B cell (primary cell): ENCODE measurements at regions not wholly inside any gene's neighbourhood (a gene's known extent, or its start where the extent isn't known, plus 50 kb on each side); places are given as distances from the start of the nearest gene placed in this dataset.

Experiments
- ATAC-seq: fragments of 200-7000 bp; cut with Tn5 transposase; one replicate; pipeline ENCODE4 v1.10.0; 2021; ENCODE audit warnings: low read depth, mild to moderate bottlenecking, moderate number of reproducible peaks, moderate library complexity
- CTCF ChIA-PET: fragments of 350-600 bp; sonication (Branson Sonifier 250); formaldehyde crosslinking; loops from one replicate; lab custom pipeline; 2021; ENCODE audit warnings: antibody characterized with exemption, inconsistent platforms; lab: Charles Lee
- POLR2A ChIA-PET: fragments of 350-600 bp; sonication (Branson Sonifier 250); formaldehyde crosslinking; loops from one replicate; lab custom pipeline; 2021; ENCODE audit warnings: antibody characterized with exemption; lab: Charles Lee
- DNase-seq: peaks from one replicate; pipeline ENCODE4 v3.0.0; 2013
- H2AFZ ChIP-seq: 2 replicates; pipeline ENCODE4 v1.6.1; 2012; ENCODE audit warnings: mild to moderate bottlenecking, low read depth, low read length; ENCODE audit not compliant: insufficient read depth, poor library complexity, severe bottlenecking
- H3K27ac ChIP-seq, 2 donors: 1 replicate in 1 of 2; 2 replicates in 1 of 2; pipeline ENCODE4 v1.5.1; 2012 to 2013; ENCODE audit warnings: low read length in 2 of 2, mild to moderate bottlenecking in 2 of 2, moderate library complexity in 1 of 2
- H3K27me3 ChIP-seq, 4 experiments: fragments of 200-600 bp in 1 of 4; sonication (generic) in 1 of 4; replicated peaks in 1 of 4; 1 replicate in 2 of 4; 2 replicates in 2 of 4; pipeline versions ENCODE4 v1.6.1 to v1.7.0; 2013 to 2016; ENCODE audit warnings: low read length in 3 of 4, mild to moderate bottlenecking in 2 of 4, mixed read lengths in 1 of 4, moderate library complexity in 1 of 4; ENCODE audit not compliant: insufficient read depth in 4 of 4, control insufficient read depth in 3 of 4; ENCODE audit errors: control extremely low read depth in 1 of 4
- H3K36me3 ChIP-seq, 2 experiments: replicated peaks in 1 of 2; 1 replicate in 1 of 2; 2 replicates in 1 of 2; pipeline versions ENCODE4 v1.6.1 to v1.7.1; 2013; ENCODE audit warnings: low read length in 1 of 2; ENCODE audit not compliant: insufficient read depth in 2 of 2, control insufficient read depth in 1 of 2; ENCODE audit errors: control extremely low read depth in 1 of 2, extremely low read depth in 1 of 2
- H3K4me1 ChIP-seq, 2 donors: fragments of 200-600 bp in 1 of 2; sonication (generic) in 1 of 2; 1 replicate in 1 of 2; 2 replicates in 1 of 2; pipeline versions ENCODE4 v1.5.1 to v1.6.1; 2013 to 2017; ENCODE audit warnings: low read length in 2 of 2; ENCODE audit not compliant: control insufficient read depth in 2 of 2, insufficient read depth in 2 of 2
- H3K4me2 ChIP-seq: replicated peaks from 2 replicates; pipeline ENCODE3; 2012; ENCODE audit warnings: mild to moderate bottlenecking, low read depth, low read length; ENCODE audit not compliant: poor library complexity, severe bottlenecking
- H3K4me3 ChIP-seq, 5 experiments: fragments of 200-600 bp in 1 of 5; sonication (generic) in 1 of 5; 1 replicate in 3 of 5; 2 replicates in 2 of 5; pipeline versions ENCODE4 v1.5.1 to v1.7.0; 2011 to 2016; ENCODE audit warnings: low read length in 4 of 5, mild to moderate bottlenecking in 4 of 5, low read depth in 2 of 5, control low read depth in 1 of 5, moderate library complexity in 1 of 5; ENCODE audit not compliant: insufficient read depth in 1 of 5; ENCODE audit errors: control extremely low read depth in 1 of 5, extremely low read depth in 1 of 5
- H3K79me2 ChIP-seq: fragments of 200-600 bp; sonication (generic); one replicate; pipeline ENCODE4 v1.6.0; 2016; ENCODE audit warnings: low read length; ENCODE audit not compliant: control insufficient read depth, insufficient read depth
- H3K9ac ChIP-seq: fragments of 200-600 bp; sonication (generic); 2 replicates; pipeline ENCODE4 v1.6.1; 2017; ENCODE audit warnings: mild to moderate bottlenecking, low read length, moderate library complexity
- H3K9me3 ChIP-seq, 3 donors: one replicate each; pipeline versions ENCODE4 v1.6.1 to v1.7.1; 2013; ENCODE audit warnings: low read length in 2 of 3; ENCODE audit not compliant: control insufficient read depth in 2 of 3, insufficient read depth in 1 of 3; ENCODE audit errors: control extremely low read depth in 1 of 3
- H4K20me1 ChIP-seq: 2 replicates; pipeline ENCODE4 v1.6.0; 2012; ENCODE audit warnings: mild to moderate bottlenecking, low read length; ENCODE audit not compliant: insufficient read depth, control insufficient read depth, poor library complexity, severe bottlenecking
- H3K27ac Mint-ChIP-seq: one replicate; pipeline ENCODE4 v1.8.0; 2021; ENCODE audit warnings: mixed read lengths
- H3K27me3 Mint-ChIP-seq: one replicate; pipeline ENCODE4 v1.8.0; 2021; ENCODE audit warnings: mixed read lengths
- H3K4me1 Mint-ChIP-seq: one replicate; pipeline ENCODE4 v1.8.0; 2021; ENCODE audit warnings: mixed read lengths
- H3K4me3 Mint-ChIP-seq: one replicate; pipeline ENCODE4 v1.8.0; 2021; ENCODE audit warnings: mixed read lengths
- H3K9me3 Mint-ChIP-seq: one replicate; pipeline ENCODE4 v1.8.0; 2022; ENCODE audit warnings: mixed read lengths; ENCODE audit not compliant: insufficient read depth
- EZH2 ChIP-seq: IDR thresholded peaks from 2 replicates; pipeline ENCODE4 v1.6.1; 2012; ENCODE audit warnings: borderline replicate concordance, low read depth, mild to moderate bottlenecking, moderate library complexity, low read length; ENCODE audit not compliant: insufficient read depth, poor library complexity, severe bottlenecking
- WGBS: methylation state at CpG from one replicate; pipeline ENCODE4 v1.1.5; 2013; ENCODE audit warnings: missing lambda C conversion rate; ENCODE audit not compliant: insufficient coverage; 5-methylcytosine and 5-hydroxymethylcytosine counted together
- intact Hi-C: fragments of 100-400 bp; cut with micrococcal nuclease; formaldehyde crosslinking; loops from one replicate; pipeline ENCODE4 v1.10.0; 2022
- TF ChIP-seq, protein P1 (sequence below): fragments of 200-600 bp; IDR thresholded peaks from one replicate; pipeline ENCODE4 v1.8.0; 2022; ENCODE audit warnings: antibody characterized with exemption, mild to moderate bottlenecking

GRCh38 chr5:130815246-130815645 lies 349.8 kb downstream of the HINT1 start:
- Mint-ChIP-seq H3K4me1 (no peaks in the 10 kb centered on the region), H3K9me3 (no peaks in the 10 kb centered on the region), H3K27ac (no peak overlapping the region), H3K4me3 (no peak overlapping the region), H3K27me3 (no peaks in the 10 kb centered on the region)
- no peaks in the 10 kb centered on the region for H4K20me1 ChIP-seq
- ChIA-PET POLR2A (no interaction called here), CTCF (no interaction called here)
- DNase-seq: no peak
- H3K79me2 ChIP-seq: no peaks in the 10 kb centered on the region
- no peak overlapping the region for H2AFZ ChIP-seq
- no peak for ATAC-seq
- intact Hi-C loops: no loop called here
- TF ChIP-seq EZH2: no peak
- TF ChIP-seq, protein P1, sequence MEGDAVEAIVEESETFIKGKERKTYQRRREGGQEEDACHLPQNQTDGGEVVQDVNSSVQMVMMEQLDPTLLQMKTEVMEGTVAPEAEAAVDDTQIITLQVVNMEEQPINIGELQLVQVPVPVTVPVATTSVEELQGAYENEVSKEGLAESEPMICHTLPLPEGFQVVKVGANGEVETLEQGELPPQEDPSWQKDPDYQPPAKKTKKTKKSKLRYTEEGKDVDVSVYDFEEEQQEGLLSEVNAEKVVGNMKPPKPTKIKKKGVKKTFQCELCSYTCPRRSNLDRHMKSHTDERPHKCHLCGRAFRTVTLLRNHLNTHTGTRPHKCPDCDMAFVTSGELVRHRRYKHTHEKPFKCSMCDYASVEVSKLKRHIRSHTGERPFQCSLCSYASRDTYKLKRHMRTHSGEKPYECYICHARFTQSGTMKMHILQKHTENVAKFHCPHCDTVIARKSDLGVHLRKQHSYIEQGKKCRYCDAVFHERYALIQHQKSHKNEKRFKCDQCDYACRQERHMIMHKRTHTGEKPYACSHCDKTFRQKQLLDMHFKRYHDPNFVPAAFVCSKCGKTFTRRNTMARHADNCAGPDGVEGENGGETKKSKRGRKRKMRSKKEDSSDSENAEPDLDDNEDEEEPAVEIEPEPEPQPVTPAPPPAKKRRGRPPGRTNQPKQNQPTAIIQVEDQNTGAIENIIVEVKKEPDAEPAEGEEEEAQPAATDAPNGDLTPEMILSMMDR: no peak
- H3K9ac ChIP-seq: no peak overlapping the region
- no peaks in the 10 kb centered on the region for H3K4me1 ChIP-seq
- no peak overlapping the region for H3K27ac ChIP-seq
- no peaks in the 10 kb centered on the region for H3K36me3 ChIP-seq
- no peak overlapping the region for H3K4me3 ChIP-seq
- peaks cover 0 to 5% (median 0%) of the 10 kb centered on the region in 4 experiments for H3K27me3 ChIP-seq
- H3K4me2 ChIP-seq: no peak overlapping the region
- no peaks in the 10 kb centered on the region for H3K9me3 ChIP-seq

DNA sequence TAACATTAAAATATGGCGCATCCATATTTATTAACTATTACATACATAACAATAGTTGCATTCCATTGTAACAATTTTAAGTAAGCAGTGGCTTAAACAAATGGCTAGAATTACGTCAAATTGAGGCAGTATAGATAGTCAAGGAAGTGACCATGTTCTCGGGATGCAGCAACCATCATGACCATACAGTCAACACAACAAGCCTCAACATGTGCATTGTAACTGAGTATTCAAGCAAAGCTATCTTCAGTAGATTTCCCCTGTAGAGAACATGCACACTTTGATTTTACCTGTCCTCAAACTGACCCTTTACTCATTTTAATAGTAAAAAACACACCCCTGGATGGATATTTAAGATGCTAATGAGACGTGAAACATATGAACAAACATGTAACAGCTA lies 356.4 kb downstream of the HINT1 start:
- no peak for ATAC-seq
- H3K4me3 ChIP-seq: no peak overlapping the region
- Mint-ChIP-seq H3K27ac (no peak overlapping the region), H3K4me3 (no peak overlapping the region), H3K27me3 (peaks cover 7% of the 10 kb centered on the region), H3K4me1 (no peaks in the 10 kb centered on the region), H3K9me3 (no peaks in the 10 kb centered on the region)
- no peaks in the 10 kb centered on the region for H3K36me3 ChIP-seq
- H3K4me1 ChIP-seq: no peaks in the 10 kb centered on the region
- ChIA-PET POLR2A (no interaction called here), CTCF (no interaction called here)
- DNase-seq: no peak
- H3K9ac ChIP-seq: no peak overlapping the region
- TF ChIP-seq, protein P1: no peak
- no peak for TF ChIP-seq EZH2
- H3K9me3 ChIP-seq: no peaks in the 10 kb centered on the region
- H2AFZ ChIP-seq: no peak overlapping the region
- no CpG with 5 or more reads among the region's 4 CpGs for WGBS
- H4K20me1 ChIP-seq: no peaks in the 10 kb centered on the region
- intact Hi-C loops: no loop called here
- peaks cover 0 to 5% (median 0%) of the 10 kb centered on the region in 4 experiments for H3K27me3 ChIP-seq
- no peak overlapping the region for H3K4me2 ChIP-seq
- H3K27ac ChIP-seq: no peak overlapping the region
- no peaks in the 10 kb centered on the region for H3K79me2 ChIP-seq
